SK-N-SH treated with all-trans-retinoic acid at 6 μM for 48 hours (cell line): ENCODE measurements at regions not wholly inside any gene's neighbourhood (a gene's known extent, or its start where the extent isn't known, plus 50 kb on each side); places are given as distances from the start of the nearest gene placed in this dataset.

ENCODE experiments used
- ATAC-seq: fragments of 200-7000 bp; cut with Tn5 transposase; 3 replicates; pipeline ENCODE4 v1.9.1; 2020; ENCODE audit warnings: mild to moderate bottlenecking, moderate library complexity
- ARNTL ChIP-seq: fragments of 450-650 bp; formaldehyde crosslinking; IDR thresholded peaks from 2 replicates; pipeline ENCODE4 v1.5.0; 2020; ENCODE audit warnings: low read depth, mild to moderate bottlenecking, moderate library complexity, borderline replicate concordance
- BACH2 ChIP-seq: fragments of 250-450 bp; sonication (Bioruptor Pico); IDR thresholded peaks from 2 replicates; pipeline ENCODE4 v1.9.0; 2021; ENCODE audit warnings: mild to moderate bottlenecking, borderline replicate concordance
- CSDC2 ChIP-seq: fragments of 250-450 bp; sonication (Bioruptor Pico); IDR thresholded peaks from 2 replicates; pipeline ENCODE4 v1.5.0; 2020; ENCODE audit warnings: mild to moderate bottlenecking, moderate library complexity
- ESRRG ChIP-seq: fragments of 250-450 bp; sonication (Bioruptor Pico); IDR thresholded peaks from 2 replicates; pipeline ENCODE4 v1.6.1; 2021; ENCODE audit warnings: mild to moderate bottlenecking
- GLIS3 ChIP-seq: fragments of 250-450 bp; sonication (Bioruptor Pico); IDR thresholded peaks from 2 replicates; pipeline ENCODE4 v1.5.0; 2020; ENCODE audit warnings: mild to moderate bottlenecking, moderate library complexity
- ISL1 ChIP-seq: fragments of 250-450 bp; sonication (Bioruptor Pico); IDR thresholded peaks from 2 replicates; pipeline ENCODE4 v2.1.2; 2022; ENCODE audit warnings: mild to moderate bottlenecking, moderate library complexity
- OSR1 ChIP-seq: fragments of 250-450 bp; sonication (Bioruptor Pico); IDR thresholded peaks from 2 replicates; pipeline ENCODE4 v1.8.0; 2022; ENCODE audit warnings: moderate library complexity, mild to moderate bottlenecking, inconsistent platforms
- PATZ1 ChIP-seq: fragments of 250-450 bp; sonication (Bioruptor Pico); IDR thresholded peaks from 2 replicates; pipeline ENCODE4 v1.8.0; 2020; ENCODE audit warnings: mild to moderate bottlenecking, moderate library complexity, borderline replicate concordance
- POU6F1 ChIP-seq: fragments of 250-450 bp; sonication (Bioruptor Pico); IDR thresholded peaks from 2 replicates; pipeline ENCODE4 v1.8.0; 2021; ENCODE audit warnings: low read depth, mild to moderate bottlenecking, moderate library complexity, borderline replicate concordance
- PPARA ChIP-seq: fragments of 250-450 bp; sonication (Bioruptor Pico); IDR thresholded peaks from 2 replicates; pipeline ENCODE4 v1.5.0; 2020; ENCODE audit warnings: mild to moderate bottlenecking, borderline replicate concordance
- RARB ChIP-seq: fragments of 250-450 bp; sonication (Bioruptor Pico); IDR thresholded peaks from 2 replicates; pipeline ENCODE4 v1.8.0; 2021; ENCODE audit warnings: mild to moderate bottlenecking, moderate library complexity
- TCF4 ChIP-seq: fragments of 250-450 bp; sonication (Bioruptor Pico); IDR thresholded peaks from 2 replicates; pipeline ENCODE4 v1.8.0; 2021; ENCODE audit warnings: mild to moderate bottlenecking, moderate library complexity, borderline replicate concordance
- TOX ChIP-seq: fragments of 250-450 bp; sonication (Bioruptor Pico); IDR thresholded peaks from 2 replicates; pipeline ENCODE4 v1.8.0; 2021; ENCODE audit warnings: mild to moderate bottlenecking, moderate library complexity, borderline replicate concordance
- TSHZ2 ChIP-seq: fragments of 250-450 bp; sonication (Bioruptor Pico); IDR thresholded peaks from 2 replicates; pipeline ENCODE4 v1.5.0; 2020; ENCODE audit warnings: mild to moderate bottlenecking, moderate library complexity
- ZC3H10 ChIP-seq: fragments of 250-450 bp; sonication (Bioruptor Pico); IDR thresholded peaks from 2 replicates; pipeline ENCODE4 v1.5.1; 2021; ENCODE audit warnings: mild to moderate bottlenecking, moderate library complexity
- ZFP3 ChIP-seq: fragments of 250-450 bp; sonication (Bioruptor Pico); IDR thresholded peaks from 2 replicates; pipeline ENCODE4 v1.5.0; 2020; ENCODE audit warnings: mild to moderate bottlenecking, moderate library complexity
- ZFP30 ChIP-seq: fragments of 450-650 bp; formaldehyde crosslinking; IDR thresholded peaks from 2 replicates; pipeline ENCODE4 v1.5.0; 2022; ENCODE audit warnings: mild to moderate bottlenecking, moderate library complexity
- ZNF565 ChIP-seq: fragments of 450-650 bp; formaldehyde crosslinking; conservative IDR thresholded peaks from 2 replicates; pipeline ENCODE4 v1.5.0; 2020; ENCODE audit warnings: low read depth, mild to moderate bottlenecking, moderate library complexity
- ZNF70 ChIP-seq: fragments of 450-650 bp; formaldehyde crosslinking; IDR thresholded peaks from 2 replicates; pipeline ENCODE4 v1.5.0; 2020; ENCODE audit warnings: mild to moderate bottlenecking, moderate library complexity
- ZNF8 ChIP-seq: fragments of 450-650 bp; formaldehyde crosslinking; IDR thresholded peaks from 2 replicates; pipeline ENCODE4 v1.5.0; 2020; ENCODE audit warnings: mild to moderate bottlenecking, moderate library complexity

- no peak for TF ChIP-seq CSDC2 (CRISPR knock-in tag)
- TF ChIP-seq TCF4 (CRISPR knock-in tag): no peak
- TF ChIP-seq ZC3H10 (CRISPR knock-in tag): no peak
- TF ChIP-seq PATZ1 (CRISPR knock-in tag): no peak
- TF ChIP-seq OSR1 (CRISPR knock-in tag): no peak
- no peak for TF ChIP-seq PPARA (CRISPR knock-in tag)
- TF ChIP-seq BACH2 (CRISPR knock-in tag): no peak
- no peak for TF ChIP-seq ZFP3 (CRISPR knock-in tag)
- TF ChIP-seq GLIS3 (CRISPR knock-in tag): no peak
- no peak for TF ChIP-seq ARNTL (CRISPR knock-in tag)
- no peak for TF ChIP-seq TSHZ2 (CRISPR knock-in tag)
- TF ChIP-seq POU6F1 (CRISPR knock-in tag): no peak
- TF ChIP-seq TOX: no peak
- TF ChIP-seq ESRRG: no peak
- TF ChIP-seq ISL1 (CRISPR knock-in tag): no peak
- no peak for TF ChIP-seq RARB
- no peak for TF ChIP-seq ZNF70 (CRISPR knock-in tag)
These were observed 816.8 kb downstream of the TRIB2 start for GRCh38 chr2:13533524-13533922.

GRCh38 chr2:13536941-13537340, 820.2 kb downstream of the TRIB2 start:
- no peak for ATAC-seq
- no peak for TF ChIP-seq TOX
- no peak for TF ChIP-seq ZNF70 (CRISPR knock-in tag)
- no peak for TF ChIP-seq OSR1 (CRISPR knock-in tag)

More at GRCh38 chr2:13533524-13533922, 816.8 kb downstream of the TRIB2 start:
- ATAC-seq: no peak

- TF ChIP-seq CSDC2 (CRISPR knock-in tag) (no peak), ZFP30 (CRISPR knock-in tag) (no peak), OSR1 (CRISPR knock-in tag) (no peak), ZC3H10 (CRISPR knock-in tag) (no peak), ARNTL (CRISPR knock-in tag) (no peak)
These were observed 821.1 kb downstream of the TRIB2 start for GRCh38 chr2:13537771-13538349.

GRCh38 chr2:13539296-13539695, 822.6 kb downstream of the TRIB2 start:
- ATAC-seq: no peak

More at GRCh38 chr2:13537771-13538349, 821.1 kb downstream of the TRIB2 start:
- no peak for ATAC-seq

GRCh38 chr2:13542061-13542460, 825.3 kb downstream of the TRIB2 start:
- TF ChIP-seq ZNF565 (CRISPR knock-in tag): no peak
- ATAC-seq: no peak

More at GRCh38 chr2:13539296-13539695, 822.6 kb downstream of the TRIB2 start:
- TF ChIP-seq RARB (no peak), GLIS3 (CRISPR knock-in tag) (no peak), ZNF70 (CRISPR knock-in tag) (no peak)
- TF ChIP-seq, all 23 proteins: peak for 0

- no peak for ATAC-seq
- TF ChIP-seq RARB (no peak), CSDC2 (CRISPR knock-in tag) (no peak), POU6F1 (CRISPR knock-in tag) (no peak), ESRRG (no peak), ZC3H10 (CRISPR knock-in tag) (no peak), BACH2 (CRISPR knock-in tag) (no peak), ZNF8 (CRISPR knock-in tag) (no peak), ISL1 (CRISPR knock-in tag) (no peak), TSHZ2 (CRISPR knock-in tag) (no peak)
These were observed 825.9 kb downstream of the TRIB2 start for GRCh38 chr2:13542642-13543041.
